Trophoblast cell (in vitro differentiated cells and primary cell): ENCODE measurements at regions not wholly inside any gene's neighbourhood (a gene's known extent, or its start where the extent isn't known, plus 50 kb on each side); places are given as distances from the start of the nearest gene placed in this dataset.

ENCODE experiments used
- DNase-seq, 2 donors: peaks; one replicate each; pipeline ENCODE4 v3.0.0-alpha.2; 2016
- H2AFZ ChIP-seq: 2 replicates; pipeline ENCODE4 v1.6.1; 2013; ENCODE audit warnings: low read length, moderate library complexity, mild to moderate bottlenecking; ENCODE audit not compliant: insufficient read depth, poor library complexity
- H2AK5ac ChIP-seq: 2 replicates; pipeline ENCODE4 v1.6.1; 2013; ENCODE audit warnings: mild to moderate bottlenecking, low read length
- H2BK120ac ChIP-seq: 2 replicates; pipeline ENCODE4 v1.6.1; 2013; ENCODE audit warnings: low read length, mild to moderate bottlenecking, moderate library complexity; ENCODE audit not compliant: insufficient read depth, poor library complexity
- H2BK12ac ChIP-seq: 2 replicates; pipeline ENCODE4 v1.6.1; 2013; ENCODE audit warnings: mild to moderate bottlenecking, low read length, moderate library complexity
- H2BK5ac ChIP-seq: 2 replicates; pipeline ENCODE4 v1.6.1; 2013; ENCODE audit warnings: low read length, low read depth, moderate library complexity, mild to moderate bottlenecking; ENCODE audit not compliant: poor library complexity
- H3K14ac ChIP-seq: 2 replicates; pipeline ENCODE4 v1.6.1; 2013; ENCODE audit warnings: mild to moderate bottlenecking, low read length
- H3K18ac ChIP-seq: 2 replicates; pipeline ENCODE4 v1.6.1; 2013; ENCODE audit warnings: mild to moderate bottlenecking, low read length
- H3K23ac ChIP-seq: 2 replicates; pipeline ENCODE4 v1.6.1; 2013; ENCODE audit warnings: low read length
- H3K27ac ChIP-seq: 2 replicates; pipeline ENCODE4 v1.5.1; 2013; ENCODE audit warnings: low read depth, mild to moderate bottlenecking, inconsistent platforms, low read length, moderate library complexity
- H3K27me3 ChIP-seq: 2 replicates; pipeline ENCODE4 v1.6.1; 2013; ENCODE audit warnings: inconsistent platforms, mild to moderate bottlenecking, low read length, moderate library complexity; ENCODE audit not compliant: insufficient read depth
- H3K36me3 ChIP-seq, 2 experiments: 1 replicate in 1 of 2; 2 replicates in 1 of 2; pipeline ENCODE4 v1.6.1; 2013; ENCODE audit warnings: low read length in 2 of 2, mild to moderate bottlenecking in 2 of 2, moderate library complexity in 1 of 2; ENCODE audit not compliant: insufficient read depth in 2 of 2, control insufficient read depth in 1 of 2
- H3K4ac ChIP-seq: 2 replicates; pipeline ENCODE4 v1.6.1; 2013; ENCODE audit warnings: low read depth, mild to moderate bottlenecking, low read length, moderate library complexity
- H3K4me1 ChIP-seq, 2 experiments: 1 replicate in 1 of 2; 2 replicates in 1 of 2; pipeline ENCODE4 v1.6.1; 2013; ENCODE audit warnings: low read length in 2 of 2, mild to moderate bottlenecking in 2 of 2, moderate library complexity in 1 of 2; ENCODE audit not compliant: insufficient read depth in 2 of 2, control insufficient read depth in 1 of 2
- H3K4me2 ChIP-seq: 2 replicates; pipeline ENCODE4 v1.6.1; 2013; ENCODE audit warnings: inconsistent platforms, mild to moderate bottlenecking, low read length, moderate library complexity
- H3K4me3 ChIP-seq: 2 replicates; pipeline ENCODE4 v1.5.1; 2013; ENCODE audit warnings: mild to moderate bottlenecking, low read depth, low read length, inconsistent platforms
- H3K79me1 ChIP-seq: one replicate; pipeline ENCODE4 v1.6.1; 2013; ENCODE audit warnings: low read length
- H3K79me2 ChIP-seq: 2 replicates; pipeline ENCODE4 v1.6.1; 2013; ENCODE audit warnings: low read length, mild to moderate bottlenecking; ENCODE audit not compliant: control insufficient read depth, insufficient read depth, poor library complexity
- H3K9ac ChIP-seq: 2 replicates; pipeline ENCODE4 v1.6.1; 2013; ENCODE audit warnings: mild to moderate bottlenecking, low read length
- H3K9me3 ChIP-seq: 2 replicates; pipeline ENCODE4 v1.6.1; 2013; ENCODE audit warnings: low read depth, mild to moderate bottlenecking, control low read depth, inconsistent platforms, low read length; ENCODE audit not compliant: insufficient read depth
- H4K12ac ChIP-seq: 2 replicates; pipeline ENCODE4 v1.6.1; 2013; ENCODE audit warnings: low read depth, mild to moderate bottlenecking, low read length, moderate library complexity
- H4K8ac ChIP-seq: 2 replicates; pipeline ENCODE4 v1.6.1; 2013; ENCODE audit warnings: low read depth, mild to moderate bottlenecking, low read length, moderate library complexity
- H4K91ac ChIP-seq: one replicate; pipeline ENCODE4 v1.6.1; 2013; ENCODE audit warnings: low read depth, mild to moderate bottlenecking, low read length, moderate library complexity
- WGBS: extraction: QIAGEN DNeasy Blood & Tissue Kit; methylation state at CpG from one replicate; pipeline ENCODE4 v1.1.7; 2013; ENCODE audit warnings: missing lambda C conversion rate; ENCODE audit not compliant: insufficient read length, insufficient coverage; ENCODE audit errors: extremely low coverage; 5-methylcytosine and 5-hydroxymethylcytosine counted together

DNA sequence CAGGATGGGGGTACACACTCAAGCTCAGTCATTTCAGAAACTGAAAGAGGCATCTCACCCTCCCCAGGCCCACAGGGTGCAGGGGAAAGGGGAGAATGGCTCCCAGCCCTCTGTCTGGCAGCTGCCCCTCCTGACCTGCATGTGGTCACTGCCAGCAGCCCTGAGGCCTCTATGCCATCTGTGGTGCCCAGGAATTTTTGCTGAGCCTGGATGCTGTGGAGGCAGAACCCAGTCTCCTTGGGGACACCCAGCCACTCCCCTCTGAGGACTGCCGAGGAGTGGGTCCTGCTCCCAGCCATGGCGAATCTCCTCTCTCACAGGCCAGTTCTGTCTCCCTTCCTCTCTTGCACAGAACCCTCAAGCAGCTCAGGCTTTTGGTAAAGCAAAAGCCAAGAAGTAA lies 104.0 kb upstream of the ALDH1B1 start:
- Histone ChIP-seq H3K4ac (no peak overlapping the region), H3K14ac (no peak overlapping the region), H2BK12ac (no peak overlapping the region), H3K79me2 (no peaks in the 10 kb centered on the region), H4K8ac (no peak overlapping the region), H3K27ac (no peak overlapping the region), H2AFZ (no peak overlapping the region), H2BK120ac (no peak overlapping the region), H3K18ac (no peak overlapping the region), H4K91ac (no peak overlapping the region), H3K9me3 (no peaks in the 10 kb centered on the region), H4K12ac (no peak overlapping the region), H3K4me2 (no peak overlapping the region), H3K9ac (no peak overlapping the region), H3K36me3 (no peaks in the 10 kb centered on the region), H3K4me3 (no peak overlapping the region), H3K23ac (no peak overlapping the region), H3K4me1 (peaks cover 3 to 6% of the 10 kb centered on the region in 2 experiments), H3K27me3 (no peaks in the 10 kb centered on the region), H2BK5ac (no peak overlapping the region), H2AK5ac (no peak overlapping the region), H3K79me1 (no peaks in the 10 kb centered on the region)
- DNase-seq = no peak
- no CpG with 5 or more reads among the region's 2 CpGs for WGBS

- H2AFZ ChIP-seq = no peak overlapping the region
- no peaks in the 10 kb centered on the region for H3K36me3 ChIP-seq
- no peaks in the 10 kb centered on the region for H3K9me3 ChIP-seq
- no peak overlapping the region for H3K23ac ChIP-seq
- no peak for DNase-seq
- H2BK5ac ChIP-seq = no peak overlapping the region
- no peak overlapping the region for H3K4me3 ChIP-seq
- H3K27me3 ChIP-seq = no peaks in the 10 kb centered on the region
- H3K4ac ChIP-seq = no peak overlapping the region
- H3K18ac ChIP-seq = no peak overlapping the region
- H2BK120ac ChIP-seq = no peak overlapping the region
- H3K14ac ChIP-seq = no peak overlapping the region
- no peaks in the 10 kb centered on the region for H3K79me2 ChIP-seq
- H3K79me1 ChIP-seq = no peaks in the 10 kb centered on the region
- H3K4me1 ChIP-seq = peaks cover 3 to 6% of the 10 kb centered on the region in 2 experiments
- H3K4me2 ChIP-seq = no peak overlapping the region
- H2AK5ac ChIP-seq = no peak overlapping the region
- WGBS = no CpG with 5 or more reads among the region's 2 CpGs
- H2BK12ac ChIP-seq = no peak overlapping the region
- H3K9ac ChIP-seq = no peak overlapping the region
- no peak overlapping the region for H4K91ac ChIP-seq
- no peak overlapping the region for H4K8ac ChIP-seq
- no peak overlapping the region for H4K12ac ChIP-seq
- H3K27ac ChIP-seq = no peak overlapping the region
Measured at GRCh38 chr9:38287420-38287985, 105.0 kb upstream of the ALDH1B1 start.

- Histone ChIP-seq H3K23ac (no peak overlapping the region), H3K4ac (no peak overlapping the region), H4K8ac (no peak overlapping the region), H3K27me3 (no peaks in the 10 kb centered on the region), H4K91ac (no peak overlapping the region), H2BK120ac (no peak overlapping the region), H4K12ac (no peak overlapping the region), H3K9me3 (no peaks in the 10 kb centered on the region), H3K36me3 (no peaks in the 10 kb centered on the region), H3K9ac (no peak overlapping the region), H2BK12ac (no peak overlapping the region), H2AK5ac (no peak overlapping the region), H3K79me1 (no peaks in the 10 kb centered on the region), H3K18ac (no peak overlapping the region), H3K27ac (no peak overlapping the region), H3K4me2 (no peak overlapping the region), H2AFZ (no peak overlapping the region), H2BK5ac (no peak overlapping the region), H3K4me3 (no peak overlapping the region), H3K14ac (no peak overlapping the region), H3K79me2 (no peaks in the 10 kb centered on the region), H3K4me1 (peaks cover 3 to 6% of the 10 kb centered on the region in 2 experiments)
- WGBS = no CpG with 5 or more reads among the region's 2 CpGs
- DNase-seq = no peak
Measured at GRCh38 chr9:38286766-38287165, 105.7 kb upstream of the ALDH1B1 start.

- no peaks in the 10 kb centered on the region for H3K79me2 ChIP-seq
Measured at GRCh38 chr9:38286357-38286756, 106.1 kb upstream of the ALDH1B1 start.

More at GRCh38 chr9:38286357-38286756, 106.1 kb upstream of the ALDH1B1 start:
- H3K36me3 ChIP-seq = no peaks in the 10 kb centered on the region
- no peak overlapping the region for H2AFZ ChIP-seq
- H4K12ac ChIP-seq = no peak overlapping the region
- H2BK120ac ChIP-seq = no peak overlapping the region
- H4K8ac ChIP-seq = no peak overlapping the region
- no peak overlapping the region for H3K9ac ChIP-seq
- no peak overlapping the region for H3K4me3 ChIP-seq
- no peak overlapping the region for H3K23ac ChIP-seq
- H3K4me1 ChIP-seq = peaks cover 3 to 6% of the 10 kb centered on the region in 2 experiments
- no peak overlapping the region for H3K4ac ChIP-seq
- no peak overlapping the region for H4K91ac ChIP-seq
- H3K14ac ChIP-seq = no peak overlapping the region
- no peak overlapping the region for H2AK5ac ChIP-seq
- H3K27ac ChIP-seq = no peak overlapping the region
- no peaks in the 10 kb centered on the region for H3K9me3 ChIP-seq
- no peak overlapping the region for H3K18ac ChIP-seq
- DNase-seq = no peak
- H3K79me1 ChIP-seq = no peaks in the 10 kb centered on the region
- H2BK5ac ChIP-seq = no peak overlapping the region
- H3K4me2 ChIP-seq = no peak overlapping the region
- no peak overlapping the region for H2BK12ac ChIP-seq
- no peaks in the 10 kb centered on the region for H3K27me3 ChIP-seq
